ENCODE measurements at regions not wholly inside any gene's neighbourhood (a gene's known extent, or its start where the extent isn't known, plus 50 kb on each side); places are given as distances from the start of the nearest gene placed in this dataset.

- DNase-seq (ENCODE audit: low spot score): no peak
These were observed 615.8 kb upstream of the SALL3 start for GRCh38 chr18:78363556-78364387.

GRCh38 chr18:78364388-78364960 lies 615.1 kb upstream of the SALL3 start:
- no peak for DNase-seq (ENCODE audit: low spot score)

DNA sequence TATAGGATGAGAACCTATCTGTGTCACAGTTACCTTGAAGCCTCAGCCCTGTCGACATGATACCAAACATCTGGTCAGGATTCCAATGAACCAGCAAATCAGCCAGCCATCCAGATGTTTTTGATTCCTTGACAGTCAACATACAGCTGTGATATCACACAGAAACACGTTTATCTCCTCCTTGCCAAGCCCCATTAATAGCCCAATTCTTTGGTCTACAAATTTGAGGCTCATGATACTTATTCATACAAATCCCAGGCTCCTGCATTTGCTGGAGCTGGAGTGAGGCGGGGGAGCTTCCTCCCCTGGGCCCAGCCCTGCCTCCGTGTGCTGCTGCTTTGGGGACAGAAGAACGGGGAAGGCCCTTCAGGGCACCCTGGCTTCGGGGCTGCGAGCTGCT lies 611.6 kb upstream of the SALL3 start:
- no peak for DNase-seq (ENCODE audit: low spot score)

GRCh38 chr18:78368726-78369125 lies 610.9 kb upstream of the SALL3 start:
- DNase-seq (ENCODE audit: low spot score): no peak

DNA sequence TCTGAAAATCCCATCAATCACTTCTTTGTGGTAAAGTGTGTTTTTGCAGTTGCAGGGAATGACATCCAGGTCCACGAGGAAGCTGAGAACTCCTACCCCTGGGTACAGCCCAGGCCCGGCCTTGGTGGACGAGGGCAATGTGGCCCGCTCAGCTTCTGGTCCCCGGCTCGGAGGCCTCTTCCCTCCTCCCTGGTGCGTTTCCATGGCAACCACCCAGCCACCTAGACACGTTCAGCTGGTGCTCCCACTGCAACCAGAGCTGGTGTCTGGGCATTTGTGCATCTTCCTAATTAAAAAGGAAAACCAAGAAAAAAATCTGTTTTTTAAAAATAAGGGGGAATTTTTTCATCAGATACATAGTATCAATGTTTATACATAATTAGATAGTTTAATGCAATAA lies 603.6 kb upstream of the SALL3 start:
- DNase-seq (ENCODE audit: low spot score): no peak

DNA sequence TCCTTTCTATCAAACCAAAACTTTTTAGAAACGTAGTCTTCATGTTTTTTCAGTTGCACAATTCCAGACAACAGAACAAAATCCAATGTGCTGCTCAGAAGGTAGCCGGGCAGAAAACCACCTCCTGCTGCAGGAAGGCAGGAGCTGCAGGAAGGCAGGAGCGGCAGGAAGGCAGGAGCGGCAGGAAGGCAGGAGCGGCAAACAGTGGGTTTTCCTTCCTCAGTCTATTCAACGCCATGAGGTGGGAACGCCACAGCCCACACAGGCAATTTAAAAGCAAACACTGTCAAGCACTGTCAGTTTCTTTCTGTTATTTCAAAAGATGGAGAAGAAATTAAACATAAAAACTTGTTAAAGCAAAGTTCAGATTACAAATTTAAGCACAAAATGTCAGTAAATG lies 601.2 kb upstream of the SALL3 start:
- DNase-seq (ENCODE audit: low spot score): no peak

DNA sequence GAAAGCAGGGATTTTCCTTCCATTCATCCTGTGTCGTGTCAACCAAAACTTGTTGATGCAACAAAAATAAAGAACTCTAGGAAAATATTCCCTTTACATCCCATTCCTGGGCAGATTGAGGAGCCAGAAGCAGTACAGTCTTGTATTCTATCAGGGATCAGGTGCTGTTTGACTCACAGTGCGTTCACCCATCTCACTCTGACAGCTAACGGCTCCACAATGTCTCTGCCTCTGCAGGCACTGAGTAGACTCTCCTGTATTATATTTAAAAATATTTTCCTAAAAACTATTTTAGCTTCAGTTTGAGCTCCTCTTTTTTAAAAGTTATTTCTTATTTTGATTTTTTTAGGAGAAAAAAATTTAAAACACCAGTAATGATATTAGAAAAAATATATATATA lies 600.6 kb upstream of the SALL3 start:
- no peak for DNase-seq (ENCODE audit: low spot score)

GRCh38 chr18:78390348-78390951 lies 589.2 kb upstream of the SALL3 start:
- DNase-seq (ENCODE audit: low spot score): no peak

DNA sequence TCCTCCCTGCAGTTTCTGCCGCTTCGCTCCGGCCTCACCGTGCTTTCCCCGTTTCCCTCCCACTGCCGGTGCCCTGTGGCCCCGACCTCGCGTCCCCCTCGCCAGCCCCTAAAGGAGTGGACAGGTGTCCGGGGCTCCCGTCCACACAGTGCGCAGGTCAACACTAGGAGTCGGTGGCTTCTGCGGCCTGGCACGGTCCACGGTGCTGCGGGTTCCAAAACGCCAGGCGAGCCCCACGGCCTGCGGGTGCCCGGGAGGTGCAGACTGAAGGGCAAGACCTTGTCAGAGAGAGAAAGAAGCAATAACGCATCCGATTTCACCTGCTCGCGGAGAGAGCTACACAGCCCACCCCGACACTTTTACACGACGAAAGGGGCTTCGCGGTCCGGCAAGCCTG lies 588.7 kb upstream of the SALL3 start:
- no peak for DNase-seq (ENCODE audit: low spot score)

DNA sequence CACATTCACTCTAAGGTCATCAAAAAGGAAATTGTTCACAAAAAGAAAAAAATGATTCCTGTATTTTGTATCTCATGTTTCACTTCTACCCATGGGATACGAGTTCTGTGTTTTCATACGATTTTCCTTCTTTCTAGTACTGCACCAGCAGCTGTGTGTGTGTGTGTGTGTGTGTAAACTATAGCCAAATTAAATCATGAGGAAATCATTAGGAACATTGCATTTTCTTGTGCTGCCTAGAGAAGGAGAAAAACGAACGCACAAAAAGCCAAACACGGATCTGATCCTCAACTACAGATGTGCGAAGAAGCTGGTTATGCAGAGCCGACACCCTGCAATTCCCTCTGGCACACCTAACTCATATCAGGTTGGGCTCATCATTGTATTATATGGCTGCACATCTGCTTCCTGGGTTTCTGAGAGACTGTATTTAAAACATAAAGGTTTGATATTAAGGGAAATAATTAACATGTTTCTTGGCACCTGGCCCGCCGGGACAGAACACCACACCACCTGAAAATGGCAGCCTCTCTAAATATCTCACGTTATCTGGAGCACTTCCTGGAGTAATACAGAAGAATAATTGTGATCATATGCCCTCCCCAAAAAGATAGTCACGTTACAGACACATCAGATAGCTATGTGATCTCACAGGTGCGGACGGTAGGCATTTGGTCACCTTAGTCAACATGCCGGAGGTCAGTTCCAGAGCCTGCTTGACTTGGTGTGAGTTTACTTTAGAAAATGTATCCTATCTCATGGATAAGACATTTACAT lies 586.3 kb upstream of the SALL3 start:
- DNase-seq (ENCODE audit: low spot score): no peak

DNA sequence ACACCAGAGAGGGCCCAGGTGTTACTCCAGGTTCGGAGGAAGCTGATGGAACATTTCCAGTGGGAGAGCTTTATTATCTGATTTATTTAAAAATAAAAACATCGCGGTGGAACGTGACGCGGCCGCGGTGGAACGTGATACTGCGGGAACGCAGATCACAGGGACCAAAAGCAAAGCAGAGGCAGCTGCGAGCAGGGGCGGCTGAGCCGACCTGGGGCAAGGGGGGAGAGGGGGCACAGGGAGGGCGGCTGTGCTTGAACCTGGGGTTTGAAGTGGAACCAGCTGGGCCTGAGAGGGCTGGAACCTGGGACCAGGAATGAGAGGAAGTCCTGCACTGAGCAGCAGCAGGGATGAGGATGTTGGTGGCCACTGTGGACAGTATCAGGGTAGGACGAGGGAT lies 583.5 kb upstream of the SALL3 start:
- no peak for DNase-seq (ENCODE audit: low spot score)

DNA sequence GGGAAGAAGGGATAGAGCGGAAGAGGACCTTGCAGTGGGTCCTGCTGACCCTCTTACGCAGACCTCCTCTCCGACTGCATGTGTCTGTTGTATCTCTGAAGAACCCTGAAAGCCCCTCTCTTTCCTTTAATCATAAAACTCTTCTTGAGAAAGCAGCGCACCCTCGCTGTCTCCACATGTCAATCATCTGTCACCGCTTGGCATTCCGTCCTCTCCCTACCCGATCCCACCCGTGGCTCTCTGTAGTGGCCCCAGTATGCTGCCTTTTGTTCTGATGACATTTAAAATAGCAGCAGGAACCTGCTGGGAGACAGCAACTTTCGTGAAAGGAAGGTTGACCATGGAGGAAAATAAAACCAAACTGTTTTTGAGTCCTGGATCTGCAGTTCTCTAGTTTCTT lies 582.9 kb upstream of the SALL3 start:
- no peak for DNase-seq (ENCODE audit: low spot score)

DNA sequence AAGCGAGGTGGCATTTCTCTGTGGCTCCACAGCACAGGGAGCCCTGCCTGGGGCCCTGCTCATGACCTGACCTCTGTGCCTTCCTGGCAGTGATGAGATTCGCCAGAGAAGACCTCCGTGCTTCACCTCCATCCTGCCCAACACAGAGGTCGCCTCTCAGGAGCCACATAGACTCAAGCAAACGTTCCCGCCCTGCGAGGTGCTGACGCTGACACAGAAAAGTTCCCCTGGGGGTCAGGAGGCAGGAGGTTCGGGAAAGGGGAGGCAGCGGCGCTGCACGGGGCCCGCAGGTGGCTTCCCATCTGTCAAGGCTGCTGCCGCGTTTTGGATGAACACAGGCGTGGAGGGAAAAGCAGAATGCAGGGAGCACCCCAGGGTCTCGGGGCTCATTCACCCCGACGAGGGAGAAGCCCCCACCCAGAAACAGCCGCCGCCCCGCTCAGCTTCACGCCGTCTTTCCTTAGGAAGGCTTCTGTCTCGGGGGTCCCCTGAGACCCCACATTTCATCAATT lies 579.6 kb upstream of the SALL3 start:
- DNase-seq (ENCODE audit: low spot score): no peak

DNA sequence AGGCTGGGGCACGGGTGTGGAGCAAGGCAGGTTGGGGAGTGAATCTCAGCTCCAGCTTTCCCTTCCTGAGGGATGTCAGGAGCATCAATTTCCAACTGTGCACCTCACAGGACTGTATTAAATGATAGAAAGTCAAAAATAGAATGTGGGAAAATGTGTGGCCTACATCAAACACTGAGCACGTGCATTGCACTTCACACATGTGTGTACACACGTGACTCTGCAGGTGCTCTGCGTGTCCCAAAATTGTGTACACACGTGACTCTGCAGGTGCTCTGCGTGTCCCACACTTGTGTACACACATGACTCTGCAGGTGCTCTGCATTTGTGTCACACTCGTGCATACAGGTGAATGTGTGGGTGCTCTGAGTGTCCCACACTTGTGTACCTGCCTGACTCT lies 577.2 kb upstream of the SALL3 start:
- no peak for DNase-seq (ENCODE audit: low spot score)

DNA sequence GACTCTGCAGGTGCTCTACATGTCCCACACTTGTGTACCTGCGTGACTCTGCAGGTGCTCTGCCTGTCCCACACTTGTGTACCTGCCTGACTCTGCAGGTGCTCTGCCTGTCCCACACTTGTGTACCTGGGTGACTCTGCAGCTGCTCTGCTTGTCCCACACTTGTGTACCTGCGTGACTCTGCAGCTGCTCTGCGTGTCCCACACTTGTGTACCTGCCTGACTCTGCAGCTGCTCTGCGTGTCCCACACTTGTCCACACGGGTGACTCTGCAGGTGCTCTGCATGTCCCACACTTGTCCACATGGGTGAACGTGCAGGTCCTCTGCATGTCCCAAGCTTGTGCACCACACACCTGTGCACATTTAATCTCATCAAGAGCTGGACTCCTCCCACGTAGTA lies 576.7 kb upstream of the SALL3 start:
- DNase-seq (ENCODE audit: low spot score): no peak

- no peak for DNase-seq (ENCODE audit: low spot score)
These were observed 576.2 kb upstream of the SALL3 start for GRCh38 chr18:78403371-78403770.

- DNase-seq (ENCODE audit: low spot score): no peak
These were observed 573.9 kb upstream of the SALL3 start for GRCh38 chr18:78405763-78406162.

GRCh38 chr18:78406743-78407465 lies 572.7 kb upstream of the SALL3 start:
- no peak for DNase-seq (ENCODE audit: low spot score)

DNA sequence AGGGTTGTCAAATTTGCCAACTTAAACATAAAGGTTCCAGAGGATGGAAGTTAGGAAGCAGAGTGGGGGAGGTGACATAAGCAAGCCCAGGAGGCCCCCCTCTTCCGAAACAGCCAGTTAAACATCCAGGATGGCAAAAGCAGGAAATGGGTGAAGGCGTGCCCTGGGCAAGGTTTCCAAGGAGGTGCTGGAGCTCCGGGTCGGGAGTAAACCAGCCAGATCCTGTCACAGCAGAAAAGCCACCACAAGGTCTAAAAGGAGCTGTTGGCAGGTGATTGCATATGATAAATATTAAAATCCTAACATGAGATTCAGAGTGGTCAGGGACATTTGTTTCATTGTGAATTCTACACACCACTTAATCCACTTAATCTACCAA lies 572.2 kb upstream of the SALL3 start:
- DNase-seq (ENCODE audit: low spot score): no peak

DNA sequence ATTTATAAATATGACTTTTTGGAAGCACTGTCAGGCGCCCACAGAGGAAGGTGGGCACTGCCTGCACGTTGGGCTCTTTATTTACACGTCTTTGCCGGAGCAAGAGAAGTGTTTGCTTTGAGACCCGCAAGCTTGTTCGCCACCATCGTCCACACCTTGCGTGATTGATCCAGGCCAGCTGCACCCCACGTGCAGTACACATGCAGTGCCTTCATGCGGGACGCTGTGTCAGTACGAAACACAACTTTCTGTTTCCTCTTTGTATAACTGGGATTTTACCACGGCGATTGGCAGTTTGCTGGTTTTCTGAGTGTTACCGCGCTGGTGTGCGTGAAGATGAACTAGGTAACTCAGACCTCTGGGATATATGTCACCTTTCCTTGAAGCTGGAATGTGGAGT lies 571.0 kb upstream of the SALL3 start:
- no peak for DNase-seq (ENCODE audit: low spot score)

GRCh38 chr18:78410094-78410786 lies 569.4 kb upstream of the SALL3 start:
- no peak for DNase-seq (ENCODE audit: low spot score)
